MCF 10A (cell line): ENCODE measurements at regions not wholly inside any gene's neighbourhood (a gene's known extent, or its start where the extent isn't known, plus 50 kb on each side); places are given as distances from the start of the nearest gene placed in this dataset.

Experiments used
- BruUV-seq: library from RNA; stranded (reverse); fragments of 400-500 nt; replicated peaks from 2 replicates; lab custom pipeline; 2021; lab: Mats Ljungman, UMichigan
- CTCF ChIA-PET: fragments of 300-600 bp; sonication (Branson Sonifier 250); formaldehyde crosslinking; extraction: SDS; loops from one replicate; lab custom pipeline; 2021; ENCODE audit warnings: antibody characterized with exemption, inconsistent platforms; lab: Yijun Ruan, JAX
- POLR2A ChIA-PET: fragments of 300-600, 350-650 bp; sonication (Branson Sonifier 250); formaldehyde crosslinking; extraction: SDS; loops from one replicate; lab custom pipeline; 2020; ENCODE audit warnings: antibody characterized with exemption, inconsistent platforms; lab: Yijun Ruan, JAX
- DNase-seq: peaks from one replicate; pipeline ENCODE4 v3.0.0-alpha.2; 2018; ENCODE audit not compliant: unreplicated experiment
- H3K27ac Mint-ChIP-seq: one replicate; pipeline ENCODE4 v1.8.0; 2022; ENCODE audit warnings: mild to moderate bottlenecking, low read depth, mixed read lengths; ENCODE audit not compliant: unreplicated experiment
- H3K27me3 Mint-ChIP-seq: one replicate; pipeline ENCODE4 v1.8.0; 2022; ENCODE audit warnings: mixed read lengths; ENCODE audit not compliant: insufficient read depth, unreplicated experiment
- H3K36me3 Mint-ChIP-seq: one replicate; pipeline ENCODE4 v1.8.0; 2022; ENCODE audit warnings: mild to moderate bottlenecking, moderate library complexity, mixed read lengths; ENCODE audit not compliant: insufficient read depth, unreplicated experiment
- H3K4me1 Mint-ChIP-seq: one replicate; pipeline ENCODE4 v1.8.0; 2022; ENCODE audit warnings: mixed read lengths; ENCODE audit not compliant: insufficient read depth, unreplicated experiment
- H3K4me3 Mint-ChIP-seq: one replicate; pipeline ENCODE4 v1.8.0; 2022; ENCODE audit warnings: mild to moderate bottlenecking, moderate library complexity, mixed read lengths; ENCODE audit not compliant: unreplicated experiment
- H3K9me3 Mint-ChIP-seq: one replicate; pipeline ENCODE4 v1.8.0; 2022; ENCODE audit warnings: mixed read lengths; ENCODE audit not compliant: unreplicated experiment
- CTCF ChIP-seq: fragments of 200-600 bp; IDR thresholded peaks from one replicate; pipeline ENCODE4 v1.8.0; 2022; ENCODE audit warnings: antibody characterized with exemption, mild to moderate bottlenecking; ENCODE audit not compliant: unreplicated experiment
- intact Hi-C: fragments of 100-400 bp; cut with micrococcal nuclease; formaldehyde crosslinking; loops from 2 replicates; pipeline ENCODE4 v1.14.1; 2022

- Mint-ChIP-seq H3K36me3 (no peaks in the 10 kb centered on the region), H3K27ac (no peak overlapping the region), H3K4me1 (no peaks in the 10 kb centered on the region), H3K4me3 (no peak overlapping the region), H3K9me3 (peaks cover 5% of the 10 kb centered on the region), H3K27me3 (no peaks in the 10 kb centered on the region)
- intact Hi-C loops = no loop called here
- no peak for DNase-seq
- no peak for TF ChIP-seq CTCF
- BruUV-seq = no TSS peak
- POLR2A ChIA-PET = no interaction called here
- CTCF ChIA-PET = no interaction called here
Measured at GRCh38 chr4:132660181-132660580, 488.9 kb upstream of the PCDH10 start.

DNA sequence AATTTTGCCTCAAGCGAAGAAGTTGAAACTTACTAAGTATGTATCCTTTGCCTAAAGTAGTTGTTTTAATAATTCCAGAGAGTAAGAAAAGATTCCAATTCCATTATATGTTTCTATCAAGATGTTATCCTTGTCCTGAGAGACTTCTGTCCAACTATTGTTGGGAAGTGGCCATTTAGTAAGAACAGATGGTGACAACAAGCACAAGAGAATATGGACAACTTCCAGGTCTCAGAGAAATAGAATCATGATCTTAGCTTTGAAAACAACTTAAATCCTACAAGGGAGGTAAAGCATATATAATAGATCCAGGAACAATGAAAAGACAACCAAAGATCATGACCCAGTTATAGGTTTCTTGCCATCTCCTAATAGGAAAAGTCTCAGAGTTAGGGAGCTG lies 486.6 kb upstream of the PCDH10 start:
- no peak for DNase-seq
- Mint-ChIP-seq H3K27ac (no peak overlapping the region), H3K9me3 (no peaks in the 10 kb centered on the region), H3K4me3 (no peak overlapping the region), H3K36me3 (no peaks in the 10 kb centered on the region), H3K4me1 (no peaks in the 10 kb centered on the region), H3K27me3 (no peaks in the 10 kb centered on the region)
- BruUV-seq = no TSS peak
- ChIA-PET CTCF (no interaction called here), POLR2A (interaction anchor here (0.6 kb wide), 1 partner anchor 120 kb away, joined by 4 read pairs; no protein-coding TSS in a partner anchor)
- TF ChIP-seq CTCF = no peak
- intact Hi-C loops = no loop called here

- POLR2A ChIA-PET = no interaction called here
- no peaks in the 10 kb centered on the region for H3K9me3 Mint-ChIP-seq
- H3K36me3 Mint-ChIP-seq = no peaks in the 10 kb centered on the region
- CTCF ChIA-PET = no interaction called here
- no peaks in the 10 kb centered on the region for H3K4me1 Mint-ChIP-seq
- H3K27ac Mint-ChIP-seq = no peak overlapping the region
- intact Hi-C loops = no loop called here
- no peak overlapping the region for H3K4me3 Mint-ChIP-seq
- H3K27me3 Mint-ChIP-seq = no peaks in the 10 kb centered on the region
- no TSS peak for BruUV-seq
- DNase-seq = no peak
- no peak for TF ChIP-seq CTCF
Measured at GRCh38 chr4:132669786-132670185, 479.3 kb upstream of the PCDH10 start.

DNA sequence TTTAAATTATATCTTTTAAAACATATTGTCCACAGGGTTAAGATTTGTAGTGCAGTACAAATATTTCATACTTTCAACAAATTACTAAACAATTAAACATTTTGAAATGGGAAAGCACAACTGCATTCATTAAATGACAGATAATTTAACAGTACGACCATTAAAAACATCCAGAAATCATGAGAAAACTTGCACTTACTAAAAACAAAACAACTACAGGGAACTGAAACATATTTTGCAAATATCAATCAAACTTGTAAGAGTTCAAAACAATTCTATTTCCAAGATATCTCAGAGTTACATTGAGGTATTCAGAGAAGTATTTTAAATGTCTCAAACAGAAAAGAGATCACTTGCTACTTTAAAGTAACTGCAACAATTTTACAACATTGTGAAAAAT lies 478.5 kb upstream of the PCDH10 start:
- no peaks in the 10 kb centered on the region for H3K9me3 Mint-ChIP-seq
- intact Hi-C loops = no loop called here
- no peaks in the 10 kb centered on the region for H3K4me1 Mint-ChIP-seq
- no peak overlapping the region for H3K27ac Mint-ChIP-seq
- ChIA-PET POLR2A (no interaction called here), CTCF (interaction anchor here (0.7 kb wide), 1 partner anchor 165 kb away, joined by 3 read pairs; no protein-coding TSS in a partner anchor)
- BruUV-seq = no TSS peak
- no peak for DNase-seq
- no peak overlapping the region for H3K4me3 Mint-ChIP-seq
- no peak for TF ChIP-seq CTCF
- no peaks in the 10 kb centered on the region for H3K27me3 Mint-ChIP-seq
- H3K36me3 Mint-ChIP-seq = no peaks in the 10 kb centered on the region
